Activated CD4-positive, alpha-beta T cell treated with anti-CD3 and anti-CD28 coated beads, Interleukin-2, amount 50 U/mL, for 4 hours (primary cell): ENCODE measurements at regions not wholly inside any gene's neighbourhood (a gene's known extent, or its start where the extent isn't known, plus 50 kb on each side); places are given as distances from the start of the nearest gene placed in this dataset.

Experiments used
- DNase-seq, 2 experiments: peaks; one replicate each; pipeline ENCODE4 v3.0.0-alpha.2; 2020

DNA sequence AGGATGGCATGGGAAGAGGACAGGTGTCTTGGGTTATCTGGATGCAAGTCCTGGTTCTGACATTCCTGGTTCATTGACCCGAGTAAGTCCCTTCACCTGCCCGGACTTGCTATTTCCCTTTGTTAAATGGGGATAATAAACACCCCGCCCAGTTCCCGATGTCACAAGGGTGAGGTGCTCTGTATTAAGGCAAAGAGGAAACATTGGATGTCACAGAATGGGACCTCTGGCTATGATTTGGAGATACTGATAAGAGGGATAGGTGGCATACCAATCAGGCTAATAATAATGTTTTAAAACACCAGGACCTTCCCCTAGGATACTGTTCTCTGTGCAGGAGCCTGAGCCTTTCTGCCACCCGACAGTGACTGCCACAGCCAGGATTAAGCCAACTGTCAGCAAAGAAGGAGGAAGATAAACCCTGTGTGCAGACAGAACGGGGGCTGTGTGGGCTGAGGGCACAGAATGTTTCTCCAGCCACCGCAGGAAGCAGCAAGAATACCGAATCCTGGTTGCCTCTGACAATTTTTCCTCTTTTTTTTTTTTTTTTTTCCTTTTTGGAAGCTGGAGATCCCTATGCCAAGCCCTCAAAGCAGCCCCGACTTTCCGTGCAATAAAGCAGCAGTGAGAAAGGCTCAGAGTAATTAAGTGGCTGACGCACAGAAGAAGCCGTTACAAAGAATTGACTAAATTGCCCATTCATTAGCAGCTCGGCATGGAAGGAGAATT lies 336.6 kb downstream of the SMAD2 start:
- no peak for DNase-seq

DNA sequence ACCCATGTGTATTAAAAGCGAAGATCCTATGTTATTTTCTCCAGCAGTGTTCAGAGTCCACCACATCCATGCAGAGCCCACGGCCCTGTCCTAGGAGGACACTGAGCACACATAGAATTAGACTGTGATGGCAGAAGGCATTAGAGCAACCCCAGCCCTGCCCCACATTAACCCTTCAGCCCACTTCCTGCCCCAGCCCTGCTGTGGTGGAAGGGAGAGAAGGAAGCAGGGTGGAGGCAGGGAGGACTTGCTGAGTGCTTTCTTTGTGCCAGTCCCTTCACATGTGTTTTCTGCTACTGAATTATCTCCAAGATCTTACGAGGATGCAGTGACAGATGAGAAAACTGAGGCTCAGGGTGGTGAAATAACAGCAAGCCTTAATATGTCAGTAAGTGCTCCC lies 339.0 kb downstream of the SMAD2 start:
- no peak for DNase-seq

DNA sequence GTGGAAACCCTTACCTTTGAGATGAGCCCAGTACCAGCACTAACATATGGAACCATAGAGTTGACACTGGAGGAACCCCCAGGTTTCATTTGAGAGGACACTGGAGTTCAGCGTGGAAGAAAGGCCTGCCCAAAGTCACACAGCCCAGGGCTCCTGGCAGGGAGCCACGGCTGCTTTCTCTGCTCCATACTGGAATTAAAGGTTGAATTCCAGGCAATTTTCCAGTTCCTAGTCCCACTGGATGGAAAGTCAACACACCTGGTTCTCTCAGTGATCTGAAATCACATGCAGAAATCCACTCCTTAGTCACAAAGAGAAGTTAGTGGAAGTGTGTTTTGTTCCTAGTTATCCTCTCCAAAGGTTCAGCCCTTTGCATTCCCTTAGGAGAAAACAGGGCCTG lies 336.1 kb upstream of the SKOR2 start:
- no peak for DNase-seq

DNA sequence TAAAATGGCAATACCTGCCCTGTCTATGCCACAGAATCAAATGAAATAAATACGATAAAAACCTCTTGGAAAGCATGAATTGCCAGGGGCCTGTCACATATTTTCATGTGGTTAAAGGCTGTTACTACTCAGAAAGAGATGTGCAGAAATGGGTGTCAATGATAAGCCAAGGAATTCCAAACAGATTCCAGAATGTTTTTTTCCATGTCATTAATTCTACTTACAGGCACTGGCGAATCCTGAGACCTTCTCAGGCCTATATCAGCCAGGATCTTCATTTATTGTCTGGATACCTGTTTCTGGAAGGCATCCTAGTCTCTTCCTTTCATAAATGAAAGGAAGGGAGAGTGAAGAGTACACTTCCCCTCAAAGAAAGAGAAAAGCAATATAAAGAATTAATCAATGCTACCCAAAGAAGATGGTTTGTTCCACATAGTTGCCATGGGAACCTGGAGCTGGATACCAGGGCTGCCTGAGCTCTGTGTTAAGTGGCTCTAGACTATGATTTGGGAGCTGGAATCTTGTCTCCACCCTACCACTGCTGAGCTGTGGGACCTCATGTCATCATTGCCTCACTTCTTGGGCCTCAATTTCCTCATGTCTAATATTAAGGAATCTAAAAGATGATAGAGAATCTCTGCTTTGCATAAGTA lies 335.1 kb upstream of the SKOR2 start:
- DNase-seq: no peak

DNA sequence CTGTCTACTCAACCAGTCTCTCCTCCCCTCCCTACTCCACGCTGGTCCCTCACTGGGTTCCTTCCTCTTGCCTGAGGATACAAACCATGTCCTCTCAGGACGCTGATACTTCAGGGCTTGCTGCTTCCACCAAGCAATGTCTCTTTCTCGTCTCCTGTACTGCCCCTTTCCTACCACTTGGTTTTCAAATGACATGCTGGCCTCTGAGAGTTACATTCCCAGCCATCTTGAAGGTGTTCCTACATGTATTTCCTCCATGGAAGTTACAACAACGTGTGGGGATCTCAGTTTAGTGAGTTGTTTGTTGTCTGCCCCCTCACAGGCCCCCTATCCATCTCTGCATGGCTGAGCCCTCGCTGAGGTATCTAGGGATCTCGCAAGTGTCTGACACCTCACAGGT lies 334.5 kb upstream of the SKOR2 start:
- no peak for DNase-seq

DNA sequence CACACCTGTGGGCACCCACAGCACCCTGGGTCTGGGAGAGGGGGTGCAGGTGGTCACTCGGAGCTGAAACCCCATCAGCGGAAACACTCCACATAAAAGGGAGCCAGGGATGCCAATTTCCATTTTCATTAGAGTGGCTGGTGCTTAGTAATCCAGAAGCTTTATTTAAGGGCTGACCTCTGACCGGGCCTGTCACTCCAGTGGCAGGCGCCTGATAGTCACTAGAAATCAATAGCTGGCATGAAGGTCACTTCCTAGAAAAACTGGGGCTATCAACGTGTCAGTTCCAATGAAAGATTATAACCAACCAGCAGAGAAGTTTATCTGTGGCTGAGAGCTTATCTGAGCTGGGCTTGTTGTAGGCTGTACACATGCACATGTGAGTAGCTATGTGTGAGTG lies 333.7 kb upstream of the SKOR2 start:
- no peak for DNase-seq

DNA sequence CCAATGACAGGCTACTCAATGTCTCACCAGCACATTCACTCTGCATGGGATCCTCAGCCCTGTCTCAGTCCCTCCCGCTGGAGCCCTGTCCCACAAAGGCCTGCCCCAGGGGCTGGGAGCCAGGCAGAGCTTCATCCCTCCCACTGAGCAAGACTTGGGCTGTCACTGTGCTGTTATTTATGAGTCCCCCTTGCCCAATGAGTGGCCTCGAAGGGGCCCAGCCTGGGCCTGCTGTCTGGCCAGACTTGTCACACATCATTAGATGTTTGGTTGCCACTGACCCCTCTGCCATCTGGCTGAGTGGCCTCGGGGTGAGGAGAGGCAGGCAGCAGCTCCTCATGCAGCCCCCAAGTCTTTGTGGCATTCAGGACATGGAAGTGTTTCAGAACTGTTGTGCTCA lies 330.6 kb upstream of the SKOR2 start:
- no peak for DNase-seq

DNA sequence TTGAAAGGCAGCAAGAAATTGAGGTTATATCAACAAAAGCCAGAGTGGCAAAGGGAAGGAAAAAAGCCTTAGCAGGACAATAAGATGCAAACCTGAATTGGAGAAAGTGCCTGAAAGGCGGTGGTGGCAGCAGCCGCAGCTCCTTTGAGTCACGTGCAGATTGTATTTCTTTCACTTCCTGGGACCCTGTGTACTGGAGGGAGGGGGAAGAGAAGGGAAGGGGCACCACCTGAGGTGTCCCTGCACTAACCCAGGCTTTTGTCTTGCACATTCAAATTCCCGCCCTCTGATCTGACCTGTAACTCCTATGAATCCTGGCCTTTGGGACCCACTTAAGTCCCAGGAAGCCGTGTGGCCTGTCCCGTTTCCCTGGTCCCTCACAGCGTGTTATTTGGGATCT lies 326.1 kb upstream of the SKOR2 start:
- no peak for DNase-seq

DNA sequence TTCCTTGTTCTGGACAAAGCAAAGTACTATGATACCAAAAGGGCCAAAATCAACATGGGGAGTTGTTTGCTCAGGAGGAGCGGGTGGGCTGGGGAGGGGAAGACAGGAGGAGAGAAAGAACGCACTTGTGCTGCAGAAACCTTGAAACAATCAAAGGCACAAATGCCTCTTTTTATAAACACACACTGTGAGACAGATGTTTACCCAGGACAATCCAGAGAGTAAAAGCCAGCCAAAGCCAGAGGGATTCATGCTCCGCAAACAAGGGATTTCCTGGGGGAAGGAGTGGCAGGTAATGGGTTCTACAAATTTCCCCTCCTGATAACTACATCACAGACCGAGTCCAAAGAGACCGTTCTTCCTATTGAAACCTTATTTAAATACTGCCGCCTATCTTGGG lies 323.5 kb upstream of the SKOR2 start:
- DNase-seq: no peak

DNA sequence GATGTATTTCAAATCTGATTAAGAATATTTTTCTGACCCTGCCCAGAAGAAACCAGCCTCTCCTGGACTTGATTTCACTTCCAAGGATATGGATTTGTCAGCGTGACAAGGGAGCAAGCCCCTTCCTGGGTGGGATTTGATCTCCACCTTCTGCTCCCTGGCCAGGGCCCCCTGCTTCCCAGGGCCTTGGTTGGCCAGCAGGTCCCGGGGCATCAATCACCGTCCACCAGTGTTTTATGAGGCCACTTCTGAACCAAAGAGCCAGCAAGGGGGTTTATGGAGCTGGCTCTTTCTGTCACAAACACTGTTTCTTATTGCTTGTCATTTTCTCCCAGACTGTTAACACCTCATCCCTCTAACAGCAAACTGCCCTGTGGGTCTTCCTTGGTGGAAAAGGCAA lies 320.5 kb upstream of the SKOR2 start:
- DNase-seq: no peak

DNA sequence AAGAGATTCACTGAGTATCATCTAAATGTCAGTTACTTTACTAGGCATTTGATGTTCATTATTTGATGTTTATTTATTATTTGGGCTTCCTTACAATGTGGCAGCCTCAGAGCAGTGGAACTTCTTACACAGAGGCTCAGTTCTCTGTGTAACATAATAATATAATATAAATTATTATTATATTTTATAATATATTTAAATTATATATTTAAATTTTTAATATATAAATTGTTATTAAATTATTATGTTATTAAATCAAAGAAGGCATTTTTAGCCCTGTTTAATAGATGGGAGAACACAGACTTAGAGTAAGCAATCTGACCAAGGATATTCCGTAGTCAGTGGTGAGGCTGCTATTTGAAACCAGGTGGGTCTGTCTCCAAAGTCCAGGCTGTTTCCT lies 315.3 kb upstream of the SKOR2 start:
- no peak for DNase-seq

DNA sequence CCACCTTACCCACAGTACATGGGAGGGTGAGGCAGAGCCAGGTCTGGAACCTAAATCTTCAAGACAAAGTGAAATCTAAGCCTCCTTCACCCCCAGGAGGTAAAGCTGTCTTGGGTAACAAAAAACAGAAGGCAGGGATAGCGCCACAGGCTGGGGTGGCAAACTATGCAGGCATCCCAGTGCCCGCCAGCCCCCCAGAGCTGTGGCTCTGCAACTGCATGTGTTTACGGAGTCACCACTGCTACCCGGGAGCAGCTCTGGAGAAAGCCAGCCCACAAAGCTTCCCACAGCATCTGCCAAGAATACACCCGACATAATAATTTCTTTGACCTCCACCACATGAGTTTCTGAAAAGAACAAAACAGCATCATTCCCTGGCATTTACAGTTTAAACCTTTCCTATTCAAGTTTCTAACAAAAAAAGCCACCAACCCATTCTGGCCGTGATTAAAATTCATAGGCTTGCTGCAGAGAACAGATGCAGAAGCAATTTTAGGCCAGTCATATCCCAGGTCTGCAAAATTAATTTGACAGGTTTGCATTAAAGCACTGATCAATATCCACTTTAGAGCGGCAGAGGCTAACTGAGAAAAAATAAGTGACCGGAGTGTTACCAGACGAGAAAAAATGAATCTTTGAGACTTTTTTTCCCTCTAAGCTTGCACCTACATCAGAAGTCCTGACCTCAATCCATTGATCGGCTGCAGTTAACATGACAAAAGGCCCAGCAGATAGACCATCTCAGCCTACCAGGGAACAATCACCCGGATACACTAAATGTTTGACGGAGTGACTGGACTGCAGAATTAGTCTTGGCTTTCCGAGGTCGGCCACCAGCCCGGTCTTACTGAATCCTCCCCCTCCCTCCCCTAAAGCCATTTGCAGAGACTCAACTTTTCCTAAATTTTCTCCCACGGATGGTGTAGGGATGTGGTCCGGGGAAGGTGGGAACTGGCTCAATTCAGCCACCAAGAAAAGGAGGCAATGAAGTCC lies 309.6 kb upstream of the SKOR2 start:
- DNase-seq: no peak

DNA sequence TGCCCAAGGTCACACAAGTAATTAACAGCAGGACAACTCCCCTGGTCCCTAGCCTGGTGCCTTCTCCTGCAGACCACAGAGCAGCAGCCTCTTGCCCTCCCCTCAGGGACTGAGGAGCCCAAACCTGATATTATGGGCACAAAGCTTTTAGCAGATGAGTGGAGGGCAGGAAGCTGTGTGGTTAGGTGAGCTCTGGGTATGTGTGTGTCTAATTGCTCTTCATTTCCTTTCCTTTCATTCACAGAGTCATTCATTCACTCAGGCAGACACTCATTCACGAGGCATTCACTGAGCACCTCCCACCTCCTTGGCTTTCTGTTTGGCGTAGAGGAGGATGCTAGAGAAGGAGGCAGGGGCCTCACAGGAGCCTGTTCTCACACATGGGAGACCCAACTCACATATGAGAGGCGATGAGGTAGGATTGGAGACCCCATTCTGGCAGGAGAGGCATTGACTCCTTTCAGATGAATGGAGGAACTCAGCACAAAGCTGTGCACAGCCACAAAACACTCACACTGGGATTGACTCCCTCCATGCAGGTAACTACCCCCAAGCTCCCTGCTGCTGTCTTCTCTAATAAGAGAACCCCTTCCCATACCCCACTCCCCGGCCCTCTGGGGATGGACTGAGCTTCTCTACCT lies 306.8 kb upstream of the SKOR2 start:
- no peak for DNase-seq

DNA sequence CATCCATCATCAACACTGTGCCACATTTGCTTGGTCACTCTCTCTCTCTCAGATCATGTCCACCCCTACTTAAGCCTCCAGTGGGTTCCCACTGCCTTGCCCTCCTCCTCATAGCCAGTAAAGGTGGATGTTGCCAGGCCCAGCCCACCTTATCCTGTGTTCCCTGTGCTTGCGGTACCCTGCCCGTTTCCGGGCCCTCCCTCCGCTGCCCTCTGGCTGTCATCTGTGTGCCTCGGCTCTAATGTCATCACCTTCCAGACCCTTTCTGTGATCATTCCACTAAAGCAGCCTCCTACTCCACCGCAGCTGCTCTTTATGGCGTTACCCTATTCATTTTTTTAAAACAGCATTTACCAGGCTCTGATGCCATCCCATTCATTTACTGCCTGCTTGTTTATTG lies 305.7 kb upstream of the SKOR2 start:
- no peak for DNase-seq

DNA sequence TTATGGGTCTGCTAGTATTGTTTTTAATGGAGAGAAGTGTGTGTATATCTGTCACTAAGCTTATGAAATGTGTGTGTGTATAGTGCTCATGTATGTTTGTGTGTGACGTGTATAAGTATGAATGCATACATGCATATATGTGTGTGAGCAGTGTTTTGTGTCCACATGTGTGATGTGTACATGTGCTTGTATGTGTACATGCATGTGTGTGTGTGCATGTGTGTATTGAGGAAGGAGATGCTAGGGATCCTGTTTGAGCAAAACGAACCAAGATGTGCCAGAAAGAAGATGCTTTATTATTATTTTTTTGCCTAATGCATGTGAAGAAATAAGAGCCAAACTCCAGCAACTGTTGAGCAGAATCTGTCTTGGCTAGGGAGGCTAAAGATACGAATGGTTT lies 301.3 kb upstream of the SKOR2 start:
- DNase-seq: no peak

DNA sequence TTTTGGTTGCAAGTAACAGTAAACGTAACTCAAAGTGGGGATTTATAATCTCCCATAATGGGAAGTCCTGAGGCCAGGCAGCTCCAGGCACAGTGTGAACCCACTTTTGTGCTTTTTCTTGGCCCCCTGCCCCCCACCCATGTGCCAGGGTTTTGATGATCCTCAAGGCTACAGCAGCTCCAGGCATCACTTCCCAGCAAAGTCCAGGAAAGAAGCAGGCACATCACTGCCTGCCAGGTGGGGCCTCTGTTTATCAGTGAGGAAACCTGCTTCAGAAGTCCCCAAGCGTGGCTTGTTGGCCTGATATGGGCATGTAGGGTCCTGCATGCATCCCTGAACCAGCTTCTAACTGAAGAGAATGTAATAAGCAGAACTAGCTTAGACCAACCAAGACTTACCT lies 299.2 kb upstream of the SKOR2 start:
- no peak for DNase-seq

DNA sequence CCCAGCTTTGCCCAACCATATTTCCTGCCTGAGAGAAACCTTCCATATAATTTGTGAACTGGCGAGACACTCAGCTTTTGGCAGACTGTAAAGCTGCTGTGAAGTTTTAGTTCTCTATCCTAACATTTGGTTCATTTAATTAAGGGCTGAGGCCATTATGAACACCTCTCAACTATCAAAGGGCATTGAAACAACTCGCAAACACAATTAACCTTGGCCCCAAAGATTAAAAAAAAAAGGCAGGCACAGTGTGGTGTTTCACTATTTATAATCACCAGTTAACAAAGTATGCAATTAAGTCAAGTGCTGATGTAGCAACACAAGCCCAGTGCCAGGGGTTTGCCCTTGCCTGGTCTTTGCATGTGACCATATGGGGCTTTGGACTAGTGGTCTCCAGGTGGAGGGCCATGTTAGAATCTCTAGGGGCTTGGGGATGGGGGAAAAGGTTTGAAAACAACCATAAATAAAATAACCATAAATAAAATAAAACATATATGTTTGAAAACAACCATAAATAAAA lies 297.6 kb upstream of the SKOR2 start:
- no peak for DNase-seq

DNA sequence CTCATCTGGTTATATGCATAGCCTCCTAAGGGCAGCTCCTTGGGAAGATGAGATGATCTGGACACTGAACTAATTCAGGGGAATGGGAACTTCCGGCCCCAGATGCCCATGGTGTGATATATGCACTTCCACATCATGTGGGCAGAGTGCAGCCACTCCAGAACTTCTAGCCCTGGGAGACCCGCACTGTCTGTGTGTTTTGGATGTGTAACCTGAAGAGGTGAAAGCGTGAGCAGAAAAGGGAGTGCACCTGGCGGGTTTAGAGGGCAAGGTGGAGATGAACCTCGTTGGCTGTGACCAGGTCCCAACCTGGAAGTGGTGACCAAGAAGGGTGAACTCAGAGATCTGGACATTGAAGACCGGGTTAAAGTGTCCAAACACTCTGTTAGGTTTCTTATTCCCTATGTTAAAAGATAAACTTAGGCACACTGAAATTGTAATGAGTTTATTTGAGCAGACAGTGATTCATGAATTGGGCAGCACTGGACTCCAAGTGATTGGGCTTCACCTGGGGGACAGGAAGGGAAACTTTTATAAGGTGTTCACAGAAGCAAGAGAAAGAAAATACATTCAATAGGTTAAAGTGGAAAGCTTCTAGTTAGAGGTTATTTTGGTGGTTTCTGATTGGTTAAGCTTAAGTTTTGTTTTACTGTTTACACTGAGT lies 296.2 kb upstream of the SKOR2 start:
- DNase-seq: no peak

DNA sequence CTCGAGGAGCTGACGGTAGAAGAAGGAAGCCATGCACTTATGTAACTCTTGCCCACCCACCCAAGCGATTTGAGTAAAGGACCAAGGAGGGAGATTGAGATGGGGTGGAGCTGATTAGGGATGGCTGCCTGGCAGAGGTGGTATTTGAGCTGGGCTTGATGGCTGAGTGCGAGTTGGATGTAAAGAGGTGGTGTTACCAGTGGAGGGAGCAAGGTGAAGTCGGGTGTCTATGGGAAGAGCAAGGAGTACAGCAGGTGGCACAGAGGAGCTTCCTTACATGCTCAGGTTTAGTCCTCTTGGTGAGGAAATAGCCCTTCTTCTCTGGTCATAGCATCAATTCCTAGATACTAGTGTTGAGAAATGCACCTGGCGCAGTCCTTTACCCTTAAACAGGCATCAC lies 294.2 kb upstream of the SKOR2 start:
- no peak for DNase-seq

DNA sequence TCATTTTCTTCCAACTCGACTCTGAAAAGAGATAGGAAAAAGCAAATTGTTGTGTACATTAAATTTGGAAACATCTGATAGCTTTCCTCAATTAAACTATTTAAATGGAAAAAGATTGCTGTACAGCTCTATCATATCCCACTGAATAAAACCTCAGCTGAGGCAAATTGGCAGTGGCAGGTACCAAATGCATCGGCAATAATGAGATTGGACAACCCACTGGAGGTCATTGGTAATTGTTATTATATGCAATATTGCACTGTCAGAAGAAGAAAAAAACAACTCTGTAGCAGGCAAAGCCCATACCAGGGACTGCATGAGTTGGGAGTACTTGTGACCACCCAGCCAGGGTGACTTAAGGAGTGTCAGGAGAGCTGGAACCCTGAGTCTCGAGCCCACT lies 291.6 kb upstream of the SKOR2 start:
- DNase-seq: no peak

DNA sequence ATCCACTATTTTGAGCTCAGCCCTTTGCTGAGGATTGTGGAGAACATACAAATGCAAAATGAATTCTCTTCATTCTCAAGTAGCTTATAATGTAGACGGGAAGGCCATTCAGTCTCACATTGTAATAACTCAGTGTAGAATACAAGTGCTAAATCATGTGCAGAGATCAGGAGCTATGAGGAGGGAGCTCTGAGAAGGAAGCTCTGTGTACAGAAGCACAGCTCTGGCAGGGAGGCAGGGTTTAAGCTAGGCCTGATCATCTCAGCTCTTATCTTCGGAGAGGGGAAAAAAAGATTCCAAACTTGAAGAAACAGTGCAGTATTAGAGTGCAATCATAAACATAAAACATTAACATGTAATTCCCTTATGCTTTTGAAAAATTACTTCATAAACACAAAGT lies 291.1 kb upstream of the SKOR2 start:
- no peak for DNase-seq

DNA sequence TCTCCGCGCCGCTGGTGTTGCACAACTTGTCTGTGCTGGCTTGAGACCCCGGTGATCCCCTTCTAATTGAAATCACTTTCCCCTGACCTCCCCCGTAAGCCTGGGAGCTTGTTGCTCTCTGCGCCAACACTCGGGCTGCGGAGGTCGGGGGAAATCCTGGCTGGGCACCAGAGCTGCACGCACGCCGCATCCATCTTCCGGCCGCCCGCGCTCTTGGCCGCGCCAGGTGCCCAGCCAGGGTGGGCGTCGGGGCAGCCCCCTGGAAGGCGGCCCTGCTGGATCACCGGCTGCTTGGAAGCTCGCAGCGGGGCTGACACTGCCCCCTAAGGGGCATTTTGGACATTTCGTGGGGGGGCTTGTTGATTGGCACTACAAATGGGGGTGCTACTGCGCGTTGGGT lies 280.3 kb upstream of the SKOR2 start:
- no peak for DNase-seq

DNA sequence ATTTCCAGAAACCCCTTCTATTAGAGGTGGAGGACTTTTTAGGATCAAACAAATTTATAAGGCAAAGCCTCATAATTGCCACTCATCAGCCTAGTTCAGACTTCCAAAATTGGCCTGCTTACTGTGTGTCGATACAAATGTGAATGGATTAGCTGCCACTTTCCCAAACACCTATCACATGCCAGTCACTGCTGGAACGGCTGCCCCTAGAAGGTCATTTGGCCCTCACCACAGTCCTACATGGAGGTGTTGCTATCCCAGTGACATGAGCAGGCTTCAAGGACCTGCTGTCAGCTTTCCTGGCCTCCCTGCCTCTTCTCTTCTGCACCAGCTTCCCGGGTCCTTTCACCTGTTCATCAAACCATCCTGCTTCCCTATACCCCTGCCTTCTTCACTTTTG lies 279.2 kb upstream of the SKOR2 start:
- DNase-seq: no peak
